A172 (cell line): ENCODE measurements at regions not wholly inside any gene's neighbourhood (a gene's known extent, or its start where the extent isn't known, plus 50 kb on each side); places are given as distances from the start of the nearest gene placed in this dataset.
"Not testable (repeated sequence)": the region's sequence is repeated elsewhere in the genome, so short reads cannot be mapped to it uniquely, and the experiment has no call there.

Source experiments
- DNase-seq: peaks from one replicate; pipeline ENCODE4 v3.0.0-alpha.2; 2015; ENCODE audit warnings: low spot score

GRCh38 chr11:46183819-46184218 lies 62.6 kb upstream of the PHF21A start:
- DNase-seq: no peak

- no peak for DNase-seq
These were observed 60.7 kb upstream of the PHF21A start for GRCh38 chr11:46181843-46182424.

- DNase-seq: no peak
These were observed 60.1 kb upstream of the PHF21A start for GRCh38 chr11:46181387-46181786.

- DNase-seq: no peak
These were observed 59.5 kb upstream of the PHF21A start for GRCh38 chr11:46180736-46181135.

GRCh38 chr11:46178513-46178912 lies 57.3 kb upstream of the PHF21A start:
- DNase-seq: no peak

- DNase-seq: no peak
These were observed 55.2 kb upstream of the PHF21A start for GRCh38 chr11:46176421-46176820.

- no peak for DNase-seq
These were observed 54.2 kb upstream of the PHF21A start for GRCh38 chr11:46175401-46176002.

- DNase-seq: not testable (repeated sequence)
These were observed 50.4 kb upstream of the PHF21A start for GRCh38 chr11:46171693-46172092.
